ENCODE measurements at regions not wholly inside any gene's neighbourhood (a gene's known extent, or its start where the extent isn't known, plus 50 kb on each side); places are given as distances from the start of the nearest gene placed in this dataset.

DNA sequence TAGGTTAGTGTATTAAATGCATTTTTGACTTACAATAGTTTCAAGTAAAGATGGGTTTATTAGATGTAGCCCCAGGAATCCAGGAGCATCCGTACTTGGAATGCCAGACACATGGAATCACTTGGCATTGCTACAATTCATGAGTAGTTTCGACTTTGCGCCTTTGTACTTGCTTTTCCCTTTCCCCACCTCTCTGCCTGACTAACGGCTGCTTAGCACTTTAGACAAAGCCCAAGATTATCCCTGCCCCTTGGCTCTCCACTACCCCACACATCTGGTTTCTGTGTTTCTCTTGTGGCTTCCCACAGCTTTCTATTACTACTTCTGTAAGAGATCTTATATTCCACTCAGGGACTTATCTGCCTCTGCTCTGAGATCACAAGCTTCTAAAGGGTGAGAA is 397.7 kb upstream of the POU3F1 start:
- Histone ChIP-seq H3K4me3 (ENCODE audit: severe bottlenecking) (no peak overlapping the region), H3K36me3 (ENCODE audit: low read depth) (no peaks in the 10 kb centered on the region), H3K9me3 (ENCODE audit: severe bottlenecking) (peaks cover 3% of the 10 kb centered on the region), H3K27me3 (ENCODE audit: insufficient read depth, poor library complexity, severe bottlenecking) (peaks cover 11% of the 10 kb centered on the region), H3K4me1 (ENCODE audit: insufficient read depth, poor library complexity, severe bottlenecking) (no peaks in the 10 kb centered on the region), H3K27ac (ENCODE audit: poor library complexity, severe bottlenecking) (no peak overlapping the region)
- DNase-seq (ENCODE audit: low spot score) (no peak), ATAC-seq (ENCODE audit: low read depth) (peak; percentile 68)
- TF ChIP-seq, protein P1, sequence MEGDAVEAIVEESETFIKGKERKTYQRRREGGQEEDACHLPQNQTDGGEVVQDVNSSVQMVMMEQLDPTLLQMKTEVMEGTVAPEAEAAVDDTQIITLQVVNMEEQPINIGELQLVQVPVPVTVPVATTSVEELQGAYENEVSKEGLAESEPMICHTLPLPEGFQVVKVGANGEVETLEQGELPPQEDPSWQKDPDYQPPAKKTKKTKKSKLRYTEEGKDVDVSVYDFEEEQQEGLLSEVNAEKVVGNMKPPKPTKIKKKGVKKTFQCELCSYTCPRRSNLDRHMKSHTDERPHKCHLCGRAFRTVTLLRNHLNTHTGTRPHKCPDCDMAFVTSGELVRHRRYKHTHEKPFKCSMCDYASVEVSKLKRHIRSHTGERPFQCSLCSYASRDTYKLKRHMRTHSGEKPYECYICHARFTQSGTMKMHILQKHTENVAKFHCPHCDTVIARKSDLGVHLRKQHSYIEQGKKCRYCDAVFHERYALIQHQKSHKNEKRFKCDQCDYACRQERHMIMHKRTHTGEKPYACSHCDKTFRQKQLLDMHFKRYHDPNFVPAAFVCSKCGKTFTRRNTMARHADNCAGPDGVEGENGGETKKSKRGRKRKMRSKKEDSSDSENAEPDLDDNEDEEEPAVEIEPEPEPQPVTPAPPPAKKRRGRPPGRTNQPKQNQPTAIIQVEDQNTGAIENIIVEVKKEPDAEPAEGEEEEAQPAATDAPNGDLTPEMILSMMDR (IDR thresholded peaks at IDR 0.05; ENCODE audit: poor library complexity, severe bottlenecking): no peak

DNA sequence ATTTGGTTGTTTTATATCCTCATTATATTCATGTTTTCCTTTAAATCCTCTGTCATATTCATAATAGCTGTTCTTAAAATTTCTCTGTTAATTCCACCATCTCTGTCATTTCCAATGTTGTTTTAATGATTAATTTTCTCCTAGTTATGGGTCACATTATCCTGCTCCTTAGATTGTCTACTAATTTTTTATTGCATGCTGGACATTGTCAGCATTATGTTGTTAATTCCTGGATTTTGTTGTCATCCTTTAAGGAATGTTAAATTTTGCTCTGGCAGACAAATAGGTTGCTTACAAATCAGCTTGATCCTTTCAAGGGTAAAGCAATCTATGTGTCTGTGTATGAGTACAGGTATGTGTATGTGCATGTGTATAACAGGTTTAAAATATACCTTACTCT is 393.8 kb upstream of the POU3F1 start:
- TF ChIP-seq, protein P1 (IDR thresholded peaks at IDR 0.05; ENCODE audit: poor library complexity, severe bottlenecking): no peak
- ATAC-seq (ENCODE audit: low read depth) (no peak), DNase-seq (ENCODE audit: low spot score) (no peak)
- Histone ChIP-seq H3K27me3 (ENCODE audit: insufficient read depth, poor library complexity, severe bottlenecking) (peaks cover 11% of the 10 kb centered on the region), H3K27ac (ENCODE audit: poor library complexity, severe bottlenecking) (no peak overlapping the region), H3K9me3 (ENCODE audit: severe bottlenecking) (peaks cover 3% of the 10 kb centered on the region), H3K36me3 (ENCODE audit: low read depth) (no peaks in the 10 kb centered on the region), H3K4me3 (ENCODE audit: severe bottlenecking) (no peak overlapping the region), H3K4me1 (ENCODE audit: insufficient read depth, poor library complexity, severe bottlenecking) (no peaks in the 10 kb centered on the region)

GRCh38 chr1:38436749-38437148 is 390.2 kb upstream of the POU3F1 start:
- Histone ChIP-seq H3K4me3 (ENCODE audit: severe bottlenecking) (no peak overlapping the region), H3K36me3 (ENCODE audit: low read depth) (no peaks in the 10 kb centered on the region), H3K9me3 (ENCODE audit: severe bottlenecking) (peaks cover 3% of the 10 kb centered on the region), H3K27me3 (ENCODE audit: insufficient read depth, poor library complexity, severe bottlenecking) (peaks cover 16% of the 10 kb centered on the region), H3K4me1 (ENCODE audit: insufficient read depth, poor library complexity, severe bottlenecking) (no peaks in the 10 kb centered on the region), H3K27ac (ENCODE audit: poor library complexity, severe bottlenecking) (no peak overlapping the region)
- no peak for DNase-seq (ENCODE audit: low spot score)
- TF ChIP-seq, protein P1 (IDR thresholded peaks at IDR 0.05; ENCODE audit: poor library complexity, severe bottlenecking): no peak
- ATAC-seq (ENCODE audit: low read depth): no peak

- no peak overlapping the region for H3K27ac ChIP-seq (ENCODE audit: poor library complexity, severe bottlenecking)
- ATAC-seq (ENCODE audit: low read depth): no peak
- peaks cover 3% of the 10 kb centered on the region for H3K9me3 ChIP-seq (ENCODE audit: severe bottlenecking)
- H3K27me3 ChIP-seq (ENCODE audit: insufficient read depth, poor library complexity, severe bottlenecking): peaks cover 21% of the 10 kb centered on the region
- H3K36me3 ChIP-seq (ENCODE audit: low read depth): no peaks in the 10 kb centered on the region
- no peak overlapping the region for H3K4me3 ChIP-seq (ENCODE audit: severe bottlenecking)
- no peak for DNase-seq (ENCODE audit: low spot score)
- H3K4me1 ChIP-seq (ENCODE audit: insufficient read depth, poor library complexity, severe bottlenecking): no peaks in the 10 kb centered on the region
- TF ChIP-seq, protein P1 (IDR thresholded peaks at IDR 0.05; ENCODE audit: poor library complexity, severe bottlenecking): no peak
Measured at GRCh38 chr1:38436006-38436405, 389.4 kb upstream of the POU3F1 start.

GRCh38 chr1:38433084-38433722 is 386.6 kb upstream of the POU3F1 start:
- ATAC-seq (ENCODE audit: low read depth): no peak
- no peaks in the 10 kb centered on the region for H3K9me3 ChIP-seq (ENCODE audit: severe bottlenecking)
- no peak for DNase-seq (ENCODE audit: low spot score)
- H3K36me3 ChIP-seq (ENCODE audit: low read depth): no peaks in the 10 kb centered on the region
- H3K27ac ChIP-seq (ENCODE audit: poor library complexity, severe bottlenecking): no peak overlapping the region
- peaks cover 21% of the 10 kb centered on the region for H3K27me3 ChIP-seq (ENCODE audit: insufficient read depth, poor library complexity, severe bottlenecking)
- H3K4me3 ChIP-seq (ENCODE audit: severe bottlenecking): no peak overlapping the region
- TF ChIP-seq, protein P1 (IDR thresholded peaks at IDR 0.05; ENCODE audit: poor library complexity, severe bottlenecking): no peak
- H3K4me1 ChIP-seq (ENCODE audit: insufficient read depth, poor library complexity, severe bottlenecking): no peaks in the 10 kb centered on the region

Measured in RWPE2 (cell line).